Pancreas (tissue), 10 donors: ENCODE measurements at regions not wholly inside any gene's neighbourhood (a gene's known extent, or its start where the extent isn't known, plus 50 kb on each side); places are given as distances from the start of the nearest gene placed in this dataset.

Source experiments
- ATAC-seq, 4 donors: fragments of 200-7000 bp; cut with Tn5 transposase; one replicate each; pipeline versions ENCODE4 v1.8.0 to v1.9.1; 2020; ENCODE audit warnings: mild to moderate bottlenecking in 4 of 4, moderate library complexity in 4 of 4
- DNase-seq, 6 donors: peaks; one replicate each; pipeline ENCODE4 v3.0.0-alpha.2; 2020
- FAIRE-seq: peaks from 2 replicates; lab custom pipeline; 2012; peaks lifted over from hg19 to GRCh38; lab: Jason Lieb, UNC
- H3K27ac ChIP-seq, 4 donors: fragments of 200-600 bp; sonication (generic); 1 replicate in 3 of 4; 2 replicates in 1 of 4; pipeline versions ENCODE4 v1.5.0 to v1.8.0; 2020
- H3K27me3 ChIP-seq, 4 donors: fragments of 200-600 bp; one replicate each; pipeline ENCODE4 v1.8.0; 2021
- H3K36me3 ChIP-seq, 3 donors: fragments of 200-600 bp; sonication (generic) in 1 of 3; one replicate each; pipeline versions ENCODE4 v1.5.0 to v1.8.0; 2020 to 2021
- H3K4me1 ChIP-seq, 3 donors: fragments of 200-600 bp; one replicate each; pipeline ENCODE4 v1.8.0; 2021
- H3K4me3 ChIP-seq, 4 donors: fragments of 200-600 bp; sonication (generic) in 2 of 4; one replicate each; pipeline versions ENCODE4 v1.5.0 to v1.8.0; 2020 to 2021
- H3K9me3 ChIP-seq, 4 donors: fragments of 200-600 bp; one replicate each; pipeline ENCODE4 v1.8.0; 2021
- WGBS, 2 donors: extraction: QIAGEN DNeasy Blood & Tissue Kit; methylation state at CpG; one replicate each; pipeline ENCODE4 v1.1.7; 2013; 5-methylcytosine and 5-hydroxymethylcytosine counted together
- intact Hi-C, 3 donors: fragments of 100-400 bp; cut with DNase I; formaldehyde crosslinking; loops; one replicate each; pipeline versions ENCODE4 v1.11.1 to v1.14.2; 2022
- TF ChIP-seq, protein P1 (sequence below), 4 donors: fragments of 200-600 bp; sonication (generic) in 3 of 4; IDR thresholded peaks; one replicate each; pipeline versions ENCODE4 v1.5.0 to v1.8.0; 2021; ENCODE audit warnings: antibody characterized with exemption in 4 of 4
- donor health status: healthy with polysubstance abuse.
- donor health status: DM: no; HTN: no; CAD: no; lungs with moderate emphysema.
- donor health status: DM: no; HTN: no; CAD: no.
- donor health status: control.
- donor health status: control.
- donor health status: Bipolar disorder and iron deficiency.
- donor health status: DM: yes; HTN: yes; CAD: no.
- donor health status: DM: no; HTN: no; CAD: no.
- donor health status: DM: no; HTN: no; CAD: no.
- donor health status: DM: yes; HTN: yes; CAD: no.

DNA sequence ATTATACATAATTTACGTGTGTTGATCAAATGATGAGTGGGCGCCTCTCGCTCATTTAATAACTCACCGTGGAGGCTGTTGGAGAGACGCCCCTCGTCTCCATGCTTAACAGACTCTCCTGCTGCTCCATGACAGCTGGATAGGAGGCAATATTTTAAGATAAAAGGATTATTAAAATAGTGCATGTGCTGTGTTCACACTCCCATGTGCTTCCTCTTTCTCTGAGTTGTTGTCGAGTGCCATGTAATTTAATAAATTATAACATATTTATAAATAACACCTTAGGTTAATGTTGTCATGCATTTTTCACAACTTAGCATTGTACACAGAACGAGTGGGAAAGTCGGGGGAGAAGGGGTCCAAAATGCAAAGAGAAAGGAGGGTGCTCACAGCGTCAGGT, 161.4 kb upstream of the TSHZ3 start:
- intact Hi-C loops: no loop called here
- H3K27me3 ChIP-seq: peaks cover 0 to 8% (median under 1%) of the 10 kb centered on the region in 4 donors
- H3K36me3 ChIP-seq: no peaks in the 10 kb centered on the region
- FAIRE-seq (no peak), ATAC-seq (no peak), DNase-seq (no peak)
- TF ChIP-seq, protein P1, sequence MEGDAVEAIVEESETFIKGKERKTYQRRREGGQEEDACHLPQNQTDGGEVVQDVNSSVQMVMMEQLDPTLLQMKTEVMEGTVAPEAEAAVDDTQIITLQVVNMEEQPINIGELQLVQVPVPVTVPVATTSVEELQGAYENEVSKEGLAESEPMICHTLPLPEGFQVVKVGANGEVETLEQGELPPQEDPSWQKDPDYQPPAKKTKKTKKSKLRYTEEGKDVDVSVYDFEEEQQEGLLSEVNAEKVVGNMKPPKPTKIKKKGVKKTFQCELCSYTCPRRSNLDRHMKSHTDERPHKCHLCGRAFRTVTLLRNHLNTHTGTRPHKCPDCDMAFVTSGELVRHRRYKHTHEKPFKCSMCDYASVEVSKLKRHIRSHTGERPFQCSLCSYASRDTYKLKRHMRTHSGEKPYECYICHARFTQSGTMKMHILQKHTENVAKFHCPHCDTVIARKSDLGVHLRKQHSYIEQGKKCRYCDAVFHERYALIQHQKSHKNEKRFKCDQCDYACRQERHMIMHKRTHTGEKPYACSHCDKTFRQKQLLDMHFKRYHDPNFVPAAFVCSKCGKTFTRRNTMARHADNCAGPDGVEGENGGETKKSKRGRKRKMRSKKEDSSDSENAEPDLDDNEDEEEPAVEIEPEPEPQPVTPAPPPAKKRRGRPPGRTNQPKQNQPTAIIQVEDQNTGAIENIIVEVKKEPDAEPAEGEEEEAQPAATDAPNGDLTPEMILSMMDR (IDR thresholded peaks at IDR 0.05): no peak
- H3K27ac ChIP-seq: no peak overlapping the region
- no peaks in the 10 kb centered on the region for H3K4me1 ChIP-seq
- H3K4me3 ChIP-seq: no peak overlapping the region
- 63 to 71% methylated on average over 10 of the region's 10 CpGs for WGBS, 2 donors
- no peaks in the 10 kb centered on the region for H3K9me3 ChIP-seq

DNA sequence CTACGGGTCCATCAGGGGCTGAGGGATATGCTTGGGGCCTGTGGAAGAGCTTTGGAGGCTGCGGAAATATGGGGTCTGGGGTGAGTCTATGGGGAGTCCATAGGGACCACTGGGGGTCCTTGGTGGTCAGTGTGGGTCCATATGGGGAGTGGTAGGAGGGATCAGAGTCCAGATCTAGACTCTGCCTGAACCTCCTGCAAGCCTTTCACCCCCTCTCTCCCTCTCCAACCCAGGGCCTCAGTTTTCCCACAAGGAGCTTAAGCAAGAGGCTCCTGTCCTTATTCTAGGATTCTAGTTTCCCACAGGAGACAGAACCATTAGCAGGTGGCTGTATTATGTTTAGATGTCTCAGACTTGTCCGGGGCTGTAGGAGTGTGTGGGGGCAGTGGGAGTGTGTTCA, 161.9 kb upstream of the TSHZ3 start:
- TF ChIP-seq, protein P1 (IDR thresholded peaks at IDR 0.05): no peak
- Histone ChIP-seq H3K27ac (no peak overlapping the region), H3K27me3 (peaks cover 0 to 8% (median 2%) of the 10 kb centered on the region in 4 donors), H3K4me1 (no peaks in the 10 kb centered on the region), H3K9me3 (no peaks in the 10 kb centered on the region), H3K36me3 (no peaks in the 10 kb centered on the region), H3K4me3 (no peak overlapping the region)
- intact Hi-C loops: no loop called here
- ATAC-seq (no peak), FAIRE-seq (no peak), DNase-seq (no peak)
- 56 to 75% methylated on average over 3 of the region's 3 CpGs for WGBS, 2 donors

DNA sequence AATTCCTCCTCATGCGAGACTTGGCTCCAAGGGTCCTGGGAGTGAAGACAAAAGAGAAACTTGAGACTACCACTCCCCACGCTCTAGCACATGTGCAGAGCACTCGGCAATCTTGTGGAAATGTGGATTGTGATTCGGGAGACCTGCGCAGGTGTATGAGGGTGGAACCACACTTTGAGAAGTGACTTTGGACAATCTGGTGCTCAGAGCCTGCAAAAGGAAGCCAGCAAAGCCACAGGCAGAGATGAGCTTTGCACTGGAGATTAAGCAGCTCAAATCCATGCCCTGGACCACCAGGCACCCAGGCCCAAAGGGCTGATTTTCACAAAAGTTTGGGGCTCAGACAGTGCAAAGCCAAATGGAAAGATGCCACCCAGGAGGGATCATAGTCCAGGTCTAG, 162.5 kb upstream of the TSHZ3 start:
- H3K36me3 ChIP-seq: no peaks in the 10 kb centered on the region
- intact Hi-C loops: no loop called here
- no peak for DNase-seq
- FAIRE-seq: no peak
- H3K9me3 ChIP-seq: no peaks in the 10 kb centered on the region
- no peaks in the 10 kb centered on the region for H3K4me1 ChIP-seq
- 61 to 64% methylated on average over 5 of the region's 5 CpGs for WGBS, 2 donors
- H3K27me3 ChIP-seq: peaks cover 0 to 8% (median 3%) of the 10 kb centered on the region in 4 donors
- no peak for ATAC-seq
- TF ChIP-seq, protein P1 (IDR thresholded peaks at IDR 0.05): no peak
- no peak overlapping the region for H3K27ac ChIP-seq
- H3K4me3 ChIP-seq: no peak overlapping the region

DNA sequence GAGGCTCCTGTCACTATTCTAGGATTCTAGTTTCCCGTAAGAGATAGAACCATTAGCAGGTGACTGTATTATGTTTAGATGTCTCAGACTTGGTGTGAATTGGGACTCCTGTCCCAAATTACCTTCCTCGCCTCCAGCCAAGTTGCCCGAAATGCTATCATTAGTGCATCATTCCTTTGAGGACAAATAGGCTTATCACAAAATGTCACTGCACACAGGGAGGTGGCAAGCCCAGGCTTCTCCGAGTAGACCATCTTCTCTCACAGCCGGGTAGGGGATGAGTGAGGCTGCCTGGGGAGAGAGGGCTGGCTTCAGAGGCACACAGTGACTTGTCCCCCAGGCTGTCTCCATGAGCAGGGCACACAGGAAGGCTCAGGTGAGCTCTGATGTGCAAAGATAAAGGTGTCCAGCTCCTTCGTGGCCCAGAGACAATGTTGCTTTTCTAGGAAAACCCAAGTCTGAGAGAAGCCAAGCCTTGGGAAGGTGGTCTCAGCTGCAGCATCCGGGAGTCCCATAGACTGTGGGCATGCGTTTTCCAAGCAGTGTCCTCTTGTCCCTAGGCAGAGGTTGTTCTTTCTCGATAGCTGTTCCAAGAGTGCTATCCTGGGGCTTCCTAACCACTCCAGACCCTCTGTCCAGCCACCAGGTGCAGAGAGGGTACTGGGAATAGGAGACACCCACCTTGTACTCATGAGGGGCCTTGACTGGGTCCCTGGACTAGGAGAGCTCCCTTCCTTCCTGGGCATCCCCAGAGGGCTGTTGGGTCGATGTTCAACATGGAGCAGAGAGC, 163.1 kb upstream of the TSHZ3 start:
- intact Hi-C loops: no loop called here
- WGBS, 2 donors: 46 to 57% methylated on average over 10 of the region's 10 CpGs
- TF ChIP-seq, protein P1 (IDR thresholded peaks at IDR 0.05): no peak

DNA sequence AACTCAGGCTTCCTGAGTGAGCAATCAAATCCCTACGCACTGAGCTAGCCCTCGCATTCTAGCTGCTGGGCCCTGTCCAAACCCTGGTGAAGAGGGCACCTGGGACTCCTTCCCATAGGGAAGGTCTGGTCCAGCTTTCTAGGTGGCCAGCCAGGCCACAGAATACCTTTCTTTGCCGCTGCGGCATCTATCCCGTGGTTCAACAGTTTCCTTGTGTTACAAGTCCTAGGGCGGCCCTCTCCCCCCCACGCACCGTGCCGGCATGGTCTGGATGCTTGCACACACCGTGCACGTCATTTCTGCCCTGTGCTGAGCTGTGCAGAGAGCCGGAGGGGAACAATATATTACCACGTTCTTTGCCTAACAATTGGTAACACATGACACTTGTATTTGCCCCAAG, 164.6 kb upstream of the TSHZ3 start:
- intact Hi-C loops: no loop called here
- ATAC-seq (no peak), DNase-seq (no peak), FAIRE-seq (no peak)
- peaks cover 0 to 8% (median 3%) of the 10 kb centered on the region in 4 donors for H3K27me3 ChIP-seq
- no peaks in the 10 kb centered on the region for H3K36me3 ChIP-seq
- WGBS, 2 donors: 66 to 76% methylated on average over 13 of the region's 13 CpGs
- no peaks in the 10 kb centered on the region for H3K4me1 ChIP-seq
- H3K9me3 ChIP-seq: no peaks in the 10 kb centered on the region
- no peak overlapping the region for H3K27ac ChIP-seq
- TF ChIP-seq, protein P1 (IDR thresholded peaks at IDR 0.05): no peak
- no peak overlapping the region for H3K4me3 ChIP-seq

More for the DNA sequence above, 163.1 kb upstream of the TSHZ3 start:
- Histone ChIP-seq H3K27me3 (peaks cover 0 to 8% (median 3%) of the 10 kb centered on the region in 4 donors), H3K4me3 (no peak overlapping the region), H3K36me3 (no peaks in the 10 kb centered on the region), H3K9me3 (no peaks in the 10 kb centered on the region), H3K4me1 (no peaks in the 10 kb centered on the region), H3K27ac (no peak overlapping the region)
- no peak for ATAC-seq
- no peak for FAIRE-seq
- no peak for DNase-seq
